Endothelial cell of umbilical vein (primary cell): ENCODE measurements at regions not wholly inside any gene's neighbourhood (a gene's known extent, or its start where the extent isn't known, plus 50 kb on each side); places are given as distances from the start of the nearest gene placed in this dataset.

Experiments
- BruUV-seq: library from RNA; stranded (reverse); fragments of 400-500 nt; replicated peaks from 2 replicates; lab custom pipeline; 2021; lab: Mats Ljungman, UMichigan
- CTCF ChIA-PET: fragments of 300-600, 350-600 bp; sonication (Branson Sonifier 250); formaldehyde crosslinking; loops from one replicate; lab custom pipeline; 2021; ENCODE audit warnings: antibody characterized with exemption, inconsistent platforms; lab: Charles Lee
- POLR2A ChIA-PET: fragments of 300-600, 350-600 bp; sonication (Branson Sonifier 250); formaldehyde crosslinking; loops from one replicate; lab custom pipeline; 2021; ENCODE audit warnings: antibody characterized with exemption, inconsistent platforms; lab: Charles Lee
- DNase-seq: peaks from one replicate; pipeline ENCODE4 v3.0.0-alpha.2; 2011; ENCODE audit warnings: low read depth, low spot score
- FAIRE-seq: peaks from 2 replicates; lab custom pipeline; 2011; peaks lifted over from hg19 to GRCh38; lab: Jason Lieb, UNC
- H2AFZ ChIP-seq: 2 replicates; pipeline ENCODE4 v1.6.0; 2012; ENCODE audit warnings: low read depth, low read length, control low read depth, inconsistent platforms
- H3K27ac ChIP-seq: 2 replicates; pipeline ENCODE4 v1.5.1; 2011; ENCODE audit warnings: low read depth, mild to moderate bottlenecking, control low read depth, low read length, moderate library complexity; ENCODE audit not compliant: insufficient read depth
- H3K27me3 ChIP-seq, 2 experiments: 2 replicates each; pipeline versions ENCODE4 v1.6.0 to v1.6.1; 2011; ENCODE audit warnings: low read length in 2 of 2, mixed read lengths in 1 of 2; ENCODE audit not compliant: control insufficient read depth in 2 of 2, insufficient read depth in 2 of 2
- H3K36me3 ChIP-seq, 2 experiments: 2 replicates in 1 of 2; 3 replicates in 1 of 2; pipeline ENCODE4 v1.5.1; 2011; ENCODE audit warnings: low read length in 2 of 2, mild to moderate bottlenecking in 1 of 2, moderate library complexity in 1 of 2; ENCODE audit not compliant: control insufficient read depth in 2 of 2, insufficient read depth in 2 of 2; ENCODE audit errors: extremely low read depth in 1 of 2
- H3K4me1 ChIP-seq: 3 replicates; pipeline ENCODE4 v1.5.1; 2011; ENCODE audit warnings: mild to moderate bottlenecking, low read length; ENCODE audit not compliant: control insufficient read depth, insufficient read depth; ENCODE audit errors: extremely low read depth
- H3K4me2 ChIP-seq: 2 replicates; pipeline ENCODE4 v1.6.1; 2011; ENCODE audit warnings: low read length, control low read depth, mixed read lengths; ENCODE audit not compliant: insufficient read depth
- H3K4me3 ChIP-seq, 3 experiments: fragments of 200-600 bp in 1 of 3; sonication (generic), shearing (Covaris generic) in 1 of 3; replicated peaks in 1 of 3; 2 replicates each; pipeline ENCODE4 v1.5.1; 2011 to 2016; ENCODE audit warnings: control low read depth in 3 of 3, low read length in 3 of 3, mild to moderate bottlenecking in 2 of 3, inconsistent platforms in 1 of 3, low read depth in 1 of 3, moderate library complexity in 1 of 3; ENCODE audit not compliant: insufficient read depth in 1 of 3
- H3K79me2 ChIP-seq: 2 replicates; pipeline ENCODE4 v1.6.0; 2012; ENCODE audit warnings: low read length, inconsistent platforms; ENCODE audit not compliant: control insufficient read depth, insufficient read depth
- H3K9ac ChIP-seq: replicated peaks from 2 replicates; pipeline ENCODE3; 2011; ENCODE audit warnings: low read length, control low read depth; ENCODE audit not compliant: insufficient read depth; ENCODE audit errors: extremely low read depth
- H3K9me1 ChIP-seq: replicated peaks from 3 replicates; pipeline ENCODE4 v1.6.0; 2011; ENCODE audit warnings: mild to moderate bottlenecking, low read length; ENCODE audit not compliant: control insufficient read depth, insufficient read depth; ENCODE audit errors: extremely low read depth
- H3K9me3 ChIP-seq: replicated peaks from 2 replicates; pipeline ENCODE4 v1.5.1; 2012; ENCODE audit warnings: low read length, inconsistent platforms; ENCODE audit not compliant: control insufficient read depth, insufficient read depth
- H4K20me1 ChIP-seq: replicated peaks from 2 replicates; pipeline ENCODE3; 2011; ENCODE audit warnings: mild to moderate bottlenecking, low read length; ENCODE audit not compliant: control insufficient read depth, insufficient read depth; ENCODE audit errors: extremely low read depth
- EZH2 ChIP-seq: IDR thresholded peaks from 2 replicates; pipeline ENCODE4 v1.6.1; 2012; ENCODE audit warnings: borderline replicate concordance, low read depth, mild to moderate bottlenecking, moderate library complexity, low read length, inconsistent platforms; ENCODE audit not compliant: severe bottlenecking
- FOS ChIP-seq: IDR thresholded peaks from 2 replicates; pipeline ENCODE4 v1.6.1; 2011; ENCODE audit warnings: mild to moderate bottlenecking, low read length, moderate library complexity, borderline replicate concordance; ENCODE audit not compliant: insufficient read depth
- GATA2 ChIP-seq: IDR thresholded peaks from 2 replicates; pipeline ENCODE4 v1.7.0; 2011; ENCODE audit warnings: low read depth, mild to moderate bottlenecking, moderate library complexity, mixed read lengths, low read length; ENCODE audit not compliant: insufficient read length, insufficient read depth
- JUN ChIP-seq: IDR thresholded peaks from 2 replicates; pipeline ENCODE4 v1.6.1; 2011; ENCODE audit warnings: borderline replicate concordance, low read depth; ENCODE audit not compliant: insufficient read length, insufficient read depth
- MYC ChIP-seq: IDR thresholded peaks from one replicate; pipeline ENCODE4 v1.6.1; 2011; ENCODE audit warnings: mild to moderate bottlenecking, low read depth, low read length
- POLR2A ChIP-seq: IDR thresholded peaks from 2 replicates; pipeline ENCODE4 v1.6.1; 2012; ENCODE audit warnings: low read depth, mild to moderate bottlenecking, control low read depth, low read length
- POLR2AphosphoS5 ChIP-seq: IDR thresholded peaks from 2 replicates; pipeline ENCODE4 v1.6.1; 2012; ENCODE audit warnings: low read depth, mild to moderate bottlenecking, control low read depth, low read length, moderate library complexity; ENCODE audit not compliant: insufficient read depth
- dilution Hi-C: fragments of 300-500 bp; cut with MboI; formaldehyde crosslinking; loops from one replicate; pipeline ENCODE4 v1.15.0; 2019; ENCODE audit warnings: low sequenced_read_pairs; ENCODE audit not compliant: extremely low pct_ligation_motif_present
- intact Hi-C: fragments of 100-400 bp; cut with micrococcal nuclease; formaldehyde crosslinking; loops from one replicate; pipeline ENCODE4 v1.10.0; 2022
- TF ChIP-seq, protein P1 (sequence below): IDR thresholded peaks from 2 replicates; pipeline ENCODE4 v1.6.1; 2011; ENCODE audit not compliant: insufficient read depth, insufficient read length
- TF ChIP-seq, protein P2 (sequence below), 2 donors: IDR thresholded peaks; 1 replicate in 1 of 2; 2 replicates in 1 of 2; pipeline ENCODE4 v1.5.1; 2011; ENCODE audit warnings: low read length in 2 of 2, mild to moderate bottlenecking in 2 of 2, moderate library complexity in 2 of 2, control low read depth in 1 of 2, inconsistent platforms in 1 of 2, low read depth in 1 of 2; ENCODE audit not compliant: insufficient read depth in 1 of 2; ENCODE audit errors: extremely low read depth in 1 of 2

DNA sequence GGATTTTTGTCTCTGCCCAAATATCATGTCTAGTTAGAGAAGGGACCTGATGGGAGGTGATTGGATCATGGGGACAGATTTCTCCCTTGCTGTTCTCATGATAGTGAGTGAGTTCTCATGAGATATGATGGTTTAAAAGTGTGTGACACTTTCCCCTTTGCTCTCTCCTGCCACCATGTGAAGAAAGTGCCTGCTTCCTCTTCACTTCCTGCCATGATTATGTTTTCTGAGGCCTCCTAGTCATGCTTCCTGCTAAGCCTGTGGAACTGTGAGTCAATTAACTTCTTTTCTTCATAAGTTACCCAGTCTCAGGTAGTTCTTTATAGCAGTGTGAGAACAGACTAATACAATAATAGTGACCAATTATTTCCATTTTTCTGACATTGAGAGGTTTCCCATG lies 167.3 kb upstream of the CYRIA start:
- Histone ChIP-seq H3K4me2 (no peak overlapping the region), H4K20me1 (no peaks in the 10 kb centered on the region), H3K4me3 (no peak overlapping the region), H3K27me3 (no peaks in the 10 kb centered on the region), H3K79me2 (no peaks in the 10 kb centered on the region), H3K9ac (no peak overlapping the region), H3K9me1 (no peaks in the 10 kb centered on the region), H3K9me3 (no peaks in the 10 kb centered on the region), H3K27ac (no peak overlapping the region), H3K36me3 (no peaks in the 10 kb centered on the region), H3K4me1 (no peaks in the 10 kb centered on the region), H2AFZ (no peak overlapping the region)
- intact Hi-C loops: no loop called here
- dilution Hi-C loops: no loop called here
- TF ChIP-seq FOS: no peak
- no peak for TF ChIP-seq POLR2A
- TF ChIP-seq, protein P1, sequence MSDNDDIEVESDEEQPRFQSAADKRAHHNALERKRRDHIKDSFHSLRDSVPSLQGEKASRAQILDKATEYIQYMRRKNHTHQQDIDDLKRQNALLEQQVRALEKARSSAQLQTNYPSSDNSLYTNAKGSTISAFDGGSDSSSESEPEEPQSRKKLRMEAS: no peak
- no peak for TF ChIP-seq POLR2AphosphoS5
- TF ChIP-seq GATA2: no peak
- TF ChIP-seq, protein P2, sequence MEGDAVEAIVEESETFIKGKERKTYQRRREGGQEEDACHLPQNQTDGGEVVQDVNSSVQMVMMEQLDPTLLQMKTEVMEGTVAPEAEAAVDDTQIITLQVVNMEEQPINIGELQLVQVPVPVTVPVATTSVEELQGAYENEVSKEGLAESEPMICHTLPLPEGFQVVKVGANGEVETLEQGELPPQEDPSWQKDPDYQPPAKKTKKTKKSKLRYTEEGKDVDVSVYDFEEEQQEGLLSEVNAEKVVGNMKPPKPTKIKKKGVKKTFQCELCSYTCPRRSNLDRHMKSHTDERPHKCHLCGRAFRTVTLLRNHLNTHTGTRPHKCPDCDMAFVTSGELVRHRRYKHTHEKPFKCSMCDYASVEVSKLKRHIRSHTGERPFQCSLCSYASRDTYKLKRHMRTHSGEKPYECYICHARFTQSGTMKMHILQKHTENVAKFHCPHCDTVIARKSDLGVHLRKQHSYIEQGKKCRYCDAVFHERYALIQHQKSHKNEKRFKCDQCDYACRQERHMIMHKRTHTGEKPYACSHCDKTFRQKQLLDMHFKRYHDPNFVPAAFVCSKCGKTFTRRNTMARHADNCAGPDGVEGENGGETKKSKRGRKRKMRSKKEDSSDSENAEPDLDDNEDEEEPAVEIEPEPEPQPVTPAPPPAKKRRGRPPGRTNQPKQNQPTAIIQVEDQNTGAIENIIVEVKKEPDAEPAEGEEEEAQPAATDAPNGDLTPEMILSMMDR (IDR thresholded peaks at IDR 0.05; ENCODE audit: extremely low read depth in 1 of 2, insufficient read depth in 1 of 2, low read depth in 1 of 2, low read length in 2 of 2): no peak
- no peak for TF ChIP-seq EZH2
- no peak for TF ChIP-seq JUN
- TF ChIP-seq MYC: no peak
- ChIA-PET CTCF (no interaction called here), POLR2A (no interaction called here)
- no peak for FAIRE-seq
- no peak for DNase-seq
- no TSS peak for BruUV-seq
